Loucy (cell line): ENCODE measurements at regions not wholly inside any gene's neighbourhood (a gene's known extent, or its start where the extent isn't known, plus 50 kb on each side); places are given as distances from the start of the nearest gene placed in this dataset.

ENCODE experiments used
- H2AFZ ChIP-seq: fragments of 200-600 bp; sonication (generic); 2 replicates; pipeline ENCODE4 v1.6.0; 2016; ENCODE audit warnings: antibody characterized with exemption, mild to moderate bottlenecking, low read length, moderate library complexity
- H3F3A ChIP-seq: fragments of 200-600 bp; 2 replicates; pipeline ENCODE4 v1.6.0; 2016; ENCODE audit warnings: antibody characterized with exemption, low read depth, mild to moderate bottlenecking
- H3K27me3 ChIP-seq: fragments of 200-600 bp; sonication (generic); 2 replicates; pipeline ENCODE4 v1.6.1; 2014; ENCODE audit warnings: low read length, mild to moderate bottlenecking; ENCODE audit not compliant: insufficient read depth, poor library complexity, severe bottlenecking
- H3K36me3 ChIP-seq: fragments of 200-600 bp; sonication (generic); 2 replicates; pipeline ENCODE4 v1.6.1; 2016; ENCODE audit warnings: low read length; ENCODE audit not compliant: insufficient read depth
- H3K4me1 ChIP-seq: fragments of 200-600 bp; sonication (generic); 2 replicates; pipeline ENCODE4 v1.5.1; 2014; ENCODE audit warnings: low read length, mild to moderate bottlenecking; ENCODE audit not compliant: insufficient read depth, poor library complexity, severe bottlenecking
- H3K4me2 ChIP-seq: fragments of 200-600 bp; sonication (generic); 2 replicates; pipeline ENCODE4 v1.6.0; 2014; ENCODE audit warnings: antibody characterized with exemption, low read length, low read depth, mild to moderate bottlenecking; ENCODE audit not compliant: poor library complexity, severe bottlenecking
- H3K4me3 ChIP-seq: fragments of 200-600 bp; sonication (generic); 2 replicates; pipeline ENCODE4 v1.5.1; 2014; ENCODE audit warnings: low read length, mild to moderate bottlenecking, mixed read lengths; ENCODE audit not compliant: poor library complexity, severe bottlenecking
- H3K79me2 ChIP-seq: fragments of 200-600 bp; sonication (generic); 2 replicates; pipeline ENCODE4 v1.6.1; 2014; ENCODE audit warnings: low read length; ENCODE audit not compliant: insufficient read depth
- H3K9ac ChIP-seq: fragments of 200-600 bp; sonication (generic); 2 replicates; pipeline ENCODE4 v1.6.0; 2014; ENCODE audit warnings: mild to moderate bottlenecking, low read depth, low read length, moderate library complexity; ENCODE audit not compliant: poor library complexity, severe bottlenecking
- H3K9me2 ChIP-seq: fragments of 200-600 bp; sonication (generic); replicated peaks from 2 replicates; pipeline ENCODE4 v1.6.1; 2016; ENCODE audit warnings: low read depth, low read length, mixed read lengths
- H3K9me3 ChIP-seq: fragments of 200-600 bp; sonication (generic); 2 replicates; pipeline ENCODE4 v1.6.1; 2014; ENCODE audit warnings: mild to moderate bottlenecking, antibody characterized with exemption, low read length, low read depth; ENCODE audit not compliant: insufficient read depth
- H4K20me1 ChIP-seq: fragments of 200-600 bp; sonication (generic); 2 replicates; pipeline ENCODE4 v1.6.0; 2014; ENCODE audit warnings: antibody characterized with exemption, low read length, mild to moderate bottlenecking; ENCODE audit not compliant: insufficient read depth, poor library complexity, severe bottlenecking
- CTCF ChIP-seq: fragments of 200-600 bp; sonication (generic); conservative IDR thresholded peaks from 2 replicates; pipeline ENCODE4 v1.5.1; 2014; ENCODE audit warnings: mild to moderate bottlenecking, antibody characterized with exemption, low read length
- EZH2phosphoT487 ChIP-seq: fragments of 200-600 bp; IDR thresholded peaks from 2 replicates; pipeline ENCODE4 v1.6.1; 2018; ENCODE audit warnings: antibody characterized with exemption, mild to moderate bottlenecking, moderate library complexity, borderline replicate concordance

- H3K79me2 ChIP-seq = no peaks in the 10 kb centered on the region
- H3K9me2 ChIP-seq = no peaks in the 10 kb centered on the region
- H3K9ac ChIP-seq = no peak overlapping the region
- no peaks in the 10 kb centered on the region for H4K20me1 ChIP-seq
- no peaks in the 10 kb centered on the region for H3K36me3 ChIP-seq
- no peak overlapping the region for H3K4me3 ChIP-seq
- TF ChIP-seq CTCF (no peak), EZH2phosphoT487 (no peak)
- H2AFZ ChIP-seq = no peak overlapping the region
- no peak overlapping the region for H3K4me2 ChIP-seq
- H3K27me3 ChIP-seq = no peaks in the 10 kb centered on the region
- H3F3A ChIP-seq = no peaks in the 10 kb centered on the region
- H3K9me3 ChIP-seq = no peaks in the 10 kb centered on the region
- H3K4me1 ChIP-seq = no peaks in the 10 kb centered on the region
Measured at GRCh38 chr13:74838096-74838495, 643.9 kb downstream of the TBC1D4 start.

- no peak overlapping the region for H3K9ac ChIP-seq
- no peak overlapping the region for H3K4me2 ChIP-seq
- H3K79me2 ChIP-seq = no peaks in the 10 kb centered on the region
- no peaks in the 10 kb centered on the region for H3K9me2 ChIP-seq
- no peak overlapping the region for H3K4me3 ChIP-seq
- TF ChIP-seq EZH2phosphoT487 = no peak
- no peak for TF ChIP-seq CTCF
- no peak overlapping the region for H2AFZ ChIP-seq
- H3K27me3 ChIP-seq = no peaks in the 10 kb centered on the region
- no peaks in the 10 kb centered on the region for H3K9me3 ChIP-seq
- no peaks in the 10 kb centered on the region for H4K20me1 ChIP-seq
- H3K4me1 ChIP-seq = no peaks in the 10 kb centered on the region
- H3F3A ChIP-seq = no peaks in the 10 kb centered on the region
- H3K36me3 ChIP-seq = no peaks in the 10 kb centered on the region
Measured at GRCh38 chr13:74836628-74837027, 645.3 kb downstream of the TBC1D4 start.

- no peak for TF ChIP-seq CTCF
- TF ChIP-seq EZH2phosphoT487 = no peak
- no peak overlapping the region for H3K4me2 ChIP-seq
- H3F3A ChIP-seq = no peaks in the 10 kb centered on the region
- no peaks in the 10 kb centered on the region for H4K20me1 ChIP-seq
- H2AFZ ChIP-seq = no peak overlapping the region
- no peaks in the 10 kb centered on the region for H3K4me1 ChIP-seq
- no peaks in the 10 kb centered on the region for H3K27me3 ChIP-seq
- H3K9ac ChIP-seq = no peak overlapping the region
- no peak overlapping the region for H3K4me3 ChIP-seq
- H3K36me3 ChIP-seq = no peaks in the 10 kb centered on the region
- no peaks in the 10 kb centered on the region for H3K79me2 ChIP-seq
- H3K9me3 ChIP-seq = no peaks in the 10 kb centered on the region
- H3K9me2 ChIP-seq = no peaks in the 10 kb centered on the region
Measured at GRCh38 chr13:74835579-74835978, 646.4 kb downstream of the TBC1D4 start.

- Histone ChIP-seq H3K4me2 (no peak overlapping the region), H3K9me2 (no peaks in the 10 kb centered on the region), H2AFZ (no peak overlapping the region)
Measured at GRCh38 chr13:74825938-74826246, 656.1 kb downstream of the TBC1D4 start.

More at GRCh38 chr13:74825938-74826246, 656.1 kb downstream of the TBC1D4 start:
- TF ChIP-seq EZH2phosphoT487 = no peak
- Histone ChIP-seq H3K79me2 (no peaks in the 10 kb centered on the region), H3F3A (no peaks in the 10 kb centered on the region), H3K36me3 (no peaks in the 10 kb centered on the region), H3K4me1 (no peaks in the 10 kb centered on the region), H3K9me3 (no peaks in the 10 kb centered on the region), H3K4me3 (no peak overlapping the region), H3K9ac (no peak overlapping the region), H3K27me3 (no peaks in the 10 kb centered on the region), H4K20me1 (no peaks in the 10 kb centered on the region)
